HCT116 (cell line): ENCODE measurements at regions not wholly inside any gene's neighbourhood (a gene's known extent, or its start where the extent isn't known, plus 50 kb on each side); places are given as distances from the start of the nearest gene placed in this dataset.

Experiments
- ATAC-seq: fragments of 200-7000 bp; cut with Tn5 transposase; 2 replicates; pipeline ENCODE4 v1.9.1; 2020; ENCODE audit warnings: mild to moderate bottlenecking, moderate library complexity
- BruUV-seq: library from RNA; stranded (reverse); fragments of 400-500 nt; replicated peaks from 2 replicates; lab custom pipeline; 2021; lab: Mats Ljungman, UMichigan
- CTCF ChIA-PET: fragments of 300-600 bp; sonication (Branson Sonifier 250); formaldehyde crosslinking; loops from one replicate; lab custom pipeline; 2021; ENCODE audit warnings: antibody characterized with exemption; lab: Charles Lee
- POLR2A ChIA-PET: fragments of 300-600, 350-600 bp; sonication (Branson Sonifier 250); formaldehyde crosslinking; loops from one replicate; lab custom pipeline; 2021; ENCODE audit warnings: antibody characterized with exemption; lab: Charles Lee
- RAD21 ChIA-PET, 2 experiments: fragments of 300-600 bp; sonication (Branson Sonifier 250); formaldehyde crosslinking; loops; one replicate each; lab custom pipeline; 2023; ENCODE audit warnings: low total read pairs in 2 of 2; ENCODE audit not compliant: uncharacterized antibody in 2 of 2, unreplicated experiment in 2 of 2, low non-redundant PET in 1 of 2; lab: Charles Lee
- DNase-seq: peaks from one replicate; pipeline ENCODE4 v3.0.0-alpha.2; 2010; ENCODE audit warnings: low read depth, low spot score
- H2AFZ ChIP-seq: fragments of 200-600 bp; shearing (Covaris generic), sonication (generic); 2 replicates; pipeline ENCODE4 v1.6.1; 2017; ENCODE audit warnings: low read depth, mixed run types, mixed read lengths, antibody characterized with exemption, low read length; ENCODE audit not compliant: poor library complexity, severe bottlenecking
- H3K27ac ChIP-seq: 2 replicates; pipeline ENCODE4 v1.5.1; 2012; ENCODE audit warnings: low read depth, low read length
- H3K27me3 ChIP-seq: fragments of 200-600 bp; sonication (generic); 2 replicates; pipeline ENCODE4 v1.6.1; 2016; ENCODE audit warnings: mixed run types, low read length, mixed read lengths; ENCODE audit not compliant: insufficient read depth
- H3K36me3 ChIP-seq, 2 experiments: fragments of 200-500 bp in 1 of 2; fragments of 200-600 bp in 1 of 2; sonication (Bioruptor generic) in 1 of 2; sonication (generic) in 1 of 2; 2 replicates each; pipeline versions ENCODE4 v1.5.1 to v1.6.1; 2014 to 2016; ENCODE audit warnings: low read length in 2 of 2, inconsistent platforms in 1 of 2, mixed read lengths in 1 of 2, mixed run types in 1 of 2; ENCODE audit not compliant: insufficient read depth in 2 of 2, control insufficient read depth in 1 of 2
- H3K4me1 ChIP-seq, 2 experiments: fragments of 200-600 bp in 1 of 2; sonication (generic) in 1 of 2; 2 replicates each; pipeline versions ENCODE4 v1.5.1 to v1.6.1; 2012 to 2017; ENCODE audit warnings: low read length in 2 of 2, inconsistent platforms in 1 of 2, mild to moderate bottlenecking in 1 of 2, mixed read lengths in 1 of 2, mixed run types in 1 of 2, moderate library complexity in 1 of 2; ENCODE audit not compliant: insufficient read depth in 2 of 2, control insufficient read depth in 1 of 2
- H3K4me2 ChIP-seq: fragments of 200-600 bp; sonication (generic); 2 replicates; pipeline ENCODE4 v1.6.1; 2017; ENCODE audit warnings: mixed run types, low read length, mixed read lengths
- H3K4me3 ChIP-seq, 2 experiments: fragments of 200-600 bp in 1 of 2; sonication (generic) in 1 of 2; replicated peaks in 1 of 2; 2 replicates each; pipeline ENCODE4 v1.5.1; 2011 to 2016; ENCODE audit warnings: low read length in 2 of 2, control low read depth in 1 of 2, low read depth in 1 of 2, mild to moderate bottlenecking in 1 of 2, mixed read lengths in 1 of 2, mixed run types in 1 of 2
- H3K79me2 ChIP-seq: fragments of 200-600 bp; sonication (generic); 2 replicates; pipeline ENCODE4 v1.6.1; 2017; ENCODE audit warnings: mild to moderate bottlenecking, mixed run types, low read length, moderate library complexity, mixed read lengths; ENCODE audit not compliant: insufficient read depth
- H3K9ac ChIP-seq: fragments of 200-600 bp; sonication (generic); 2 replicates; pipeline ENCODE4 v1.6.1; 2016; ENCODE audit warnings: low read length, mixed read lengths
- H3K9me2 ChIP-seq: fragments of 200-600 bp; sonication (generic), shearing (Covaris generic); 2 replicates; pipeline ENCODE4 v1.6.1; 2017; ENCODE audit warnings: mixed run types, mild to moderate bottlenecking, moderate library complexity; ENCODE audit not compliant: insufficient read depth
- H3K9me3 ChIP-seq, 2 experiments: fragments of 200-500 bp in 1 of 2; fragments of 200-600 bp in 1 of 2; sonication (Bioruptor generic) in 1 of 2; sonication (generic) in 1 of 2; 2 replicates each; pipeline ENCODE4 v1.6.1; 2014 to 2017; ENCODE audit warnings: low read length in 2 of 2, mixed read lengths in 2 of 2, inconsistent platforms in 1 of 2, low read depth in 1 of 2, mild to moderate bottlenecking in 1 of 2, mixed run types in 1 of 2, moderate library complexity in 1 of 2; ENCODE audit not compliant: control insufficient read depth in 1 of 2, insufficient read depth in 1 of 2
- H4K20me1 ChIP-seq: fragments of 200-600 bp; sonication (generic), shearing (Covaris generic); 2 replicates; pipeline ENCODE4 v1.6.1; 2017; ENCODE audit warnings: mixed run types, mild to moderate bottlenecking, moderate library complexity; ENCODE audit not compliant: insufficient read depth
- CTCF ChIP-seq, 3 experiments: fragments of 200-600 bp in 1 of 3; sonication (generic) in 1 of 3; IDR thresholded peaks in 2 of 3; conservative IDR thresholded peaks in 1 of 3; 2 replicates each; pipeline ENCODE4 v1.5.1; 2012 to 2017; ENCODE audit warnings: low read depth in 2 of 3, low read length in 2 of 3, antibody characterized with exemption in 1 of 3, borderline replicate concordance in 1 of 3, control low read depth in 1 of 3, mild to moderate bottlenecking in 1 of 3, mixed read lengths in 1 of 3, mixed run types in 1 of 3, moderate library complexity in 1 of 3; ENCODE audit not compliant: insufficient read depth in 1 of 3
- EGR1 ChIP-seq: IDR thresholded peaks from 2 replicates; pipeline ENCODE4 v1.6.1; 2012; ENCODE audit warnings: low read depth
- POLR2A ChIP-seq: IDR thresholded peaks from 2 replicates; pipeline ENCODE4 v1.7.0; 2011; ENCODE audit warnings: borderline replicate concordance; ENCODE audit not compliant: insufficient read depth, insufficient read length; ENCODE audit errors: extremely low read depth
- REST ChIP-seq: IDR thresholded peaks from 2 replicates; pipeline ENCODE4 v1.6.1; 2012; ENCODE audit warnings: low read depth
- SRF ChIP-seq: IDR thresholded peaks from 2 replicates; pipeline ENCODE4 v1.6.1; 2012; ENCODE audit warnings: low read depth
- YY1 ChIP-seq: IDR thresholded peaks from 2 replicates; pipeline ENCODE4 v1.6.1; 2011; ENCODE audit warnings: low read length, low read depth, moderate library complexity, mild to moderate bottlenecking; ENCODE audit not compliant: insufficient replicate concordance; ENCODE audit errors: extremely low read depth
- ZBTB33 ChIP-seq: IDR thresholded peaks from 2 replicates; pipeline ENCODE4 v1.6.1; 2011; ENCODE audit warnings: mild to moderate bottlenecking, low read length, moderate library complexity; ENCODE audit not compliant: insufficient replicate concordance; ENCODE audit errors: extremely low read depth
- intact Hi-C: fragments of 100-400 bp; cut with micrococcal nuclease; formaldehyde crosslinking; loops from 2 replicates; pipeline ENCODE4 v1.10.0; 2022

GRCh38 chr14:98177551-98177950 is 1094.4 kb downstream of the BCL11B start:
- no TSS peak for BruUV-seq

More at GRCh38 chr14:98177551-98177950, 1094.4 kb downstream of the BCL11B start:
- Histone ChIP-seq H3K27ac (no peak overlapping the region), H3K27me3 (no peaks in the 10 kb centered on the region), H2AFZ (no peak overlapping the region), H3K4me2 (no peak overlapping the region), H3K4me3 (no peak overlapping the region), H3K9me3 (no peaks in the 10 kb centered on the region; a peak in 1 of 4 replicates), H3K36me3 (no peaks in the 10 kb centered on the region), H3K79me2 (no peaks in the 10 kb centered on the region), H3K4me1 (no peaks in the 10 kb centered on the region), H3K9ac (no peak overlapping the region), H3K9me2 (no peaks in the 10 kb centered on the region), H4K20me1 (no peaks in the 10 kb centered on the region)
- ATAC-seq = no peak
- RAD21 ChIA-PET = no interaction called here
- TF ChIP-seq EGR1 (no peak), SRF (no peak), CTCF (IDR thresholded peaks at IDR 0.05 in 2 of 3, conservative IDR thresholded peaks at IDR 0.05 in 1 of 3; ENCODE audit: borderline replicate concordance in 1 of 3, insufficient read depth in 1 of 3, low read depth in 2 of 3, low read length in 2 of 3) (no peak), ZBTB33 (no peak), YY1 (no peak), REST (no peak), POLR2A (no peak)
- CTCF ChIA-PET = no interaction called here
- POLR2A ChIA-PET = no interaction called here
- intact Hi-C loops = no loop called here
- no peak for DNase-seq
